Uterus (tissue), 3 donors: ENCODE measurements at regions not wholly inside any gene's neighbourhood (a gene's known extent, or its start where the extent isn't known, plus 50 kb on each side); places are given as distances from the start of the nearest gene placed in this dataset.

Experiments used
- DNase-seq, 2 donors: peaks; one replicate each; pipeline ENCODE4 v3.0.0-alpha.2; 2019 to 2020
- H3K27ac ChIP-seq, 2 donors: fragments of 200-600 bp; sonication (generic); 1 replicate in 1 of 2; 2 replicates in 1 of 2; pipeline ENCODE4 v1.5.1; 2016 to 2018
- H3K27me3 ChIP-seq, 2 donors: fragments of 200-600 bp; sonication (generic); one replicate each; pipeline ENCODE4 v1.5.1; 2018 to 2019; ENCODE audit warnings: control low read depth in 1 of 2
- H3K36me3 ChIP-seq, 2 donors: fragments of 200-600 bp; sonication (generic); one replicate each; pipeline ENCODE4 v1.5.1; 2019; ENCODE audit warnings: control low read depth in 1 of 2
- H3K4me1 ChIP-seq, 2 donors: fragments of 200-600 bp; sonication (generic); one replicate each; pipeline ENCODE4 v1.5.1; 2018 to 2019; ENCODE audit warnings: control low read depth in 1 of 2
- H3K4me3 ChIP-seq, 2 donors: fragments of 200-600 bp; sonication (generic); 1 replicate in 1 of 2; 2 replicates in 1 of 2; pipeline ENCODE4 v1.5.1; 2018 to 2019; ENCODE audit warnings: mild to moderate bottlenecking in 1 of 2
- H3K9me3 ChIP-seq, 2 donors: fragments of 200-600 bp; sonication (generic); one replicate each; pipeline ENCODE4 v1.5.1; 2019; ENCODE audit warnings: control low read depth in 1 of 2
- POLR2A ChIP-seq, 2 donors: fragments of 450-650 bp; IDR thresholded peaks; one replicate each; pipeline ENCODE4 v1.6.1; 2016; ENCODE audit warnings: antibody characterized with exemption in 2 of 2, mild to moderate bottlenecking in 1 of 2, moderate library complexity in 1 of 2
- intact Hi-C: fragments of 100-400 bp; cut with DNase I; formaldehyde crosslinking; loops from one replicate; pipeline ENCODE4 v1.15.1; 2023; ENCODE audit warnings: low total_unique reads
- TF ChIP-seq, protein P1 (sequence below), 4 experiments: fragments of 200-600 bp in 2 of 4; fragments of 450-650 bp in 2 of 4; sonication (generic) in 2 of 4; IDR thresholded peaks; one replicate each; pipeline ENCODE4 v1.5.1; 2016 to 2019; ENCODE audit warnings: antibody characterized with exemption in 4 of 4, mild to moderate bottlenecking in 2 of 4, moderate library complexity in 1 of 4
- donor health status: DM: yes; HTN: yes; CAD: no.

DNA sequence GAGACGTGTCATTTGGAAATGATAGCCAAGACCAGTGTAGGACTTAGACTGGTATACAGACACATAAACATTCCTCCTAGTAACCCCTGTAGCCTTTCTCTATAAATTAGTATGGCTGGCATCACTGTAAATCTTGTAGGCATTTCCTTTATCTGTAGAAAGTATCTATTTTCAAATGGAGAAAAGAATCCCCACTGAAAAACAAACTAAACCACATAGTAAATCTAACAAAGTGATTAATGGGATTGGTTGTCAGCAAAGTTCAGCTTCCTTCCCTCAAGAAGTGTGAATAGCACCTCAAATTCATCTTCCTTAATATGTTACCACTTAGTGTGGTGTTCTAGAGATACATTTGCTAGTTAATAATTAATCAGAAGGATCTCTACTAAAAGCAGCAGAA lies 119.4 kb upstream of the NBEA start:
- Histone ChIP-seq H3K36me3 (no peaks in the 10 kb centered on the region), H3K9me3 (no peaks in the 10 kb centered on the region), H3K4me1 (no peaks in the 10 kb centered on the region), H3K27me3 (no peaks in the 10 kb centered on the region), H3K4me3 (no peak overlapping the region), H3K27ac (no peak overlapping the region)
- no peak for DNase-seq
- intact Hi-C loops: no loop called here
- TF ChIP-seq POLR2A (IDR thresholded peaks at IDR 0.05): no peak
- TF ChIP-seq, protein P1, sequence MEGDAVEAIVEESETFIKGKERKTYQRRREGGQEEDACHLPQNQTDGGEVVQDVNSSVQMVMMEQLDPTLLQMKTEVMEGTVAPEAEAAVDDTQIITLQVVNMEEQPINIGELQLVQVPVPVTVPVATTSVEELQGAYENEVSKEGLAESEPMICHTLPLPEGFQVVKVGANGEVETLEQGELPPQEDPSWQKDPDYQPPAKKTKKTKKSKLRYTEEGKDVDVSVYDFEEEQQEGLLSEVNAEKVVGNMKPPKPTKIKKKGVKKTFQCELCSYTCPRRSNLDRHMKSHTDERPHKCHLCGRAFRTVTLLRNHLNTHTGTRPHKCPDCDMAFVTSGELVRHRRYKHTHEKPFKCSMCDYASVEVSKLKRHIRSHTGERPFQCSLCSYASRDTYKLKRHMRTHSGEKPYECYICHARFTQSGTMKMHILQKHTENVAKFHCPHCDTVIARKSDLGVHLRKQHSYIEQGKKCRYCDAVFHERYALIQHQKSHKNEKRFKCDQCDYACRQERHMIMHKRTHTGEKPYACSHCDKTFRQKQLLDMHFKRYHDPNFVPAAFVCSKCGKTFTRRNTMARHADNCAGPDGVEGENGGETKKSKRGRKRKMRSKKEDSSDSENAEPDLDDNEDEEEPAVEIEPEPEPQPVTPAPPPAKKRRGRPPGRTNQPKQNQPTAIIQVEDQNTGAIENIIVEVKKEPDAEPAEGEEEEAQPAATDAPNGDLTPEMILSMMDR (IDR thresholded peaks at IDR 0.05): no peak

DNA sequence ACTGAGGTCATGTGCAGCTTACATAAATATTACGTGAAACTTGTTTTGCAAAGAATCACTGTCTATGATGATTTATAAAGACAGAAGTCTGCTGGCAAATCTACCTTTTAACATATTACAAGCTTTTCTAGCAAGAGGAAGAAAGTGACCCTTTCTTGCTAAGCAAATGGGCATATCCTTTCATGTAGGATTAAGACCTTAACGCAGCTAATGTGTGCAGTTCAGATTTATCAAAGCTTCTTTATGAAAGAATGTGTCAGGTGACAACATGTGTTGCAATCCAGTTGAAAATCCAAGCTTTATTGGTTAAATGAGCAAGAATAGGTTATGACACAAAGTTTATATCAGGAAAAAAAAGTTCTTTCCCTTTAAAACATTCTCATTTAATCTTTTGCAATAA lies 115.6 kb upstream of the NBEA start:
- no peak for DNase-seq
- Histone ChIP-seq H3K4me3 (no peak overlapping the region), H3K4me1 (no peaks in the 10 kb centered on the region), H3K27ac (no peak overlapping the region), H3K9me3 (no peaks in the 10 kb centered on the region), H3K36me3 (no peaks in the 10 kb centered on the region), H3K27me3 (no peaks in the 10 kb centered on the region)
- TF ChIP-seq POLR2A (IDR thresholded peaks at IDR 0.05): no peak
- TF ChIP-seq, protein P1 (IDR thresholded peaks at IDR 0.05): no peak
- intact Hi-C loops: no loop called here

DNA sequence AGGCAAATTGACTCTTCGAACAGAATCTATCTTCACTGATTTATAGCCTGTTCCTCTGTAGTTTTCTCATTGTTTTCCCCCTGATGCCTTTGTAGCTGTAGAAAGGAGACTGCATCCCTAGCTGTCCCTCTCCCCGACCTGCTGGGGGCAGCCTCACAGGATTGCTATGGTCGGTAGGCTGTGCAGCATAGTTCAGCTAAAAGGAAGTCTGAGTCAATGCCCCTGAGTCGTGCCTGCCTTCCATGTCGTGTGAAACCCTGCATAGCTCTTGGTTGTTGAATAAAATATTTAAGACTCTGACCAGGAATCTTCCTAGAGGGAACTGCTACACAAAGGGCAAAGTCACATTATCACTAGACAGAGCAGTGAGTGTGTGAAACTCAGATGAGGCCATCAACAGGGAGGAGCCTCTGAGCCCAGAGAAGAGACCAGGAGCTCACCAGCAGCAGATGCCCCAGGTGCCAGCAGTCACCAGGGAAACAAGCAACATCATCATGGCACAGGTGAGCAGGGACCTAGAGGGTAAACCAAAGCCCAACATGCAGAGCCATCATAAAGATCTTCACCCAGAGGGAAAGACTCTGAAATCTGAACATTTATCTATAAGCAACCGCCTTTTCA lies 108.4 kb upstream of the NBEA start:
- Histone ChIP-seq H3K36me3 (no peaks in the 10 kb centered on the region), H3K4me3 (no peak overlapping the region), H3K27me3 (no peaks in the 10 kb centered on the region), H3K27ac (no peak overlapping the region), H3K4me1 (no peaks in the 10 kb centered on the region), H3K9me3 (no peaks in the 10 kb centered on the region)
- TF ChIP-seq POLR2A (IDR thresholded peaks at IDR 0.05): no peak
- TF ChIP-seq, protein P1 (IDR thresholded peaks at IDR 0.05): no peak
- DNase-seq: no peak
- intact Hi-C loops: no loop called here

DNA sequence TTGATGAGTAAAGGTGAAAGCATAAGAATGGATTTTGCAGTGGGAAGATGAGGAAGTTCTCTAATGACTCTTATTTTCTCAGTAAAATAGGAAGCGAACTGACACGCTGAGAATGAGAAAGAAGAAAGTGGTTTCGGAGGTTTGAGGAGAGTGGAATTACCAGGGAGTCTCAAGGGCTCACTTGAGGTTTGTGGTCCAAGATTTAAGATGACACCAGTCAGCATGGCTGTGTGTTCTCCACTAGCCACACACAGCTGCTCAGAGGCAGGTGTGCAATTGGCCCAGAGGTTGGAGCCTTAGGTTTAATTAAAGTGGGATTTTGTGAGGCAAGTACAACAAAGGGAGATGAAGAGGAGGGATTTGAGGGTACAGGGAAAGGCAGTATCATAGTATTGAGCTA lies 99.6 kb upstream of the NBEA start:
- no peak overlapping the region for H3K4me3 ChIP-seq
- no peak overlapping the region for H3K27ac ChIP-seq
- H3K9me3 ChIP-seq: no peaks in the 10 kb centered on the region
- H3K4me1 ChIP-seq: no peaks in the 10 kb centered on the region
- H3K36me3 ChIP-seq: no peaks in the 10 kb centered on the region
- no peak for DNase-seq
- TF ChIP-seq, protein P1 (IDR thresholded peaks at IDR 0.05): no peak
- TF ChIP-seq POLR2A (IDR thresholded peaks at IDR 0.05): no peak
- intact Hi-C loops: no loop called here
- H3K27me3 ChIP-seq: no peaks in the 10 kb centered on the region

DNA sequence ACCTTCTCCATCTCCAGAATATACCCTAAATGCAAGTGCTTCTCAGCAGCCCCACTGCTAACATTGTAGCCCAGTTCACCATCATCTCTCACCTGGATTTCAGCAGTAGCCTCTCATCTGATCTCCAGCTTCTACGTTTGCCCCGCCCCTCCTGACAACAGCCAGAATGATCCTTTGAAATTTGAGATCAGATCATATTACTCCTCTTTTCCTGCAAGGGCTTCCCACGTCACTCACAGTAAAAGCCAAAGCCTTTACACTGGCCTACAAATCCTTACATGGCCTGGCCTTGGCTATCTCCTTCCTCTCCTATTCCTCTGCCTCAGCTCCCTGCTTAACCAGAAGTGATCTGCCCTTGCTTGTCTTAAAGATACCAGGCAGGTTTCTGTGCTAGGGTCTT lies 94.3 kb upstream of the NBEA start:
- Histone ChIP-seq H3K4me1 (no peaks in the 10 kb centered on the region), H3K27ac (no peak overlapping the region), H3K9me3 (no peaks in the 10 kb centered on the region), H3K4me3 (no peak overlapping the region), H3K27me3 (no peaks in the 10 kb centered on the region), H3K36me3 (no peaks in the 10 kb centered on the region)
- no peak for DNase-seq
- TF ChIP-seq, protein P1 (IDR thresholded peaks at IDR 0.05): no peak
- intact Hi-C loops: no loop called here
